ENCODE measurements at regions not wholly inside any gene's neighbourhood (a gene's known extent, or its start where the extent isn't known, plus 50 kb on each side); places are given as distances from the start of the nearest gene placed in this dataset.

DNA sequence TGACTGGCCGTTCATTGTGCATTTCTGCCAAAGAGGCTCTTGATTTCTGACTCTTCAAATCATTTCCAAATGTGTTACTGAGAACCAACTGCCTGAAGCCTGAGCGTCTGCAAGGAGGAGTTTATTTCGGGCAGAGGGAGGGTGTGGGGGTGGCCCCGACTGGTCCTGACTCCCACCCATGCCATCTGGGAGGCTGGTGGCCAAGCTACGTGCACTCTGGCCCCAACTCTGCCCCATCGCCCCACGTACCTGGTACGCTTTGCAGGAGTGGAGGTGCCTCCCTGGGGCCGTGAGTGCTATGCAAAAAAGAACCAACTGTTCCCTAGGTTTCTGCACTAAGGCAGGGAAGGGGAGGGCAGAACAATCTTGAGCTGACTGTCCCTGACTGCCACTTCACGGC, 846.8 kb downstream of the BRD1 start:
- TF ChIP-seq ZFX (IDR thresholded peaks at IDR 0.05; ENCODE audit: borderline replicate concordance) = no peak
- TF ChIP-seq, protein P1, sequence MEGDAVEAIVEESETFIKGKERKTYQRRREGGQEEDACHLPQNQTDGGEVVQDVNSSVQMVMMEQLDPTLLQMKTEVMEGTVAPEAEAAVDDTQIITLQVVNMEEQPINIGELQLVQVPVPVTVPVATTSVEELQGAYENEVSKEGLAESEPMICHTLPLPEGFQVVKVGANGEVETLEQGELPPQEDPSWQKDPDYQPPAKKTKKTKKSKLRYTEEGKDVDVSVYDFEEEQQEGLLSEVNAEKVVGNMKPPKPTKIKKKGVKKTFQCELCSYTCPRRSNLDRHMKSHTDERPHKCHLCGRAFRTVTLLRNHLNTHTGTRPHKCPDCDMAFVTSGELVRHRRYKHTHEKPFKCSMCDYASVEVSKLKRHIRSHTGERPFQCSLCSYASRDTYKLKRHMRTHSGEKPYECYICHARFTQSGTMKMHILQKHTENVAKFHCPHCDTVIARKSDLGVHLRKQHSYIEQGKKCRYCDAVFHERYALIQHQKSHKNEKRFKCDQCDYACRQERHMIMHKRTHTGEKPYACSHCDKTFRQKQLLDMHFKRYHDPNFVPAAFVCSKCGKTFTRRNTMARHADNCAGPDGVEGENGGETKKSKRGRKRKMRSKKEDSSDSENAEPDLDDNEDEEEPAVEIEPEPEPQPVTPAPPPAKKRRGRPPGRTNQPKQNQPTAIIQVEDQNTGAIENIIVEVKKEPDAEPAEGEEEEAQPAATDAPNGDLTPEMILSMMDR (IDR thresholded peaks at IDR 0.05) = no peak
- H3K27ac ChIP-seq = no peak overlapping the region

GRCh38 chr22:48980409-48980808, 847.3 kb downstream of the BRD1 start:
- no peak overlapping the region for H3K27ac ChIP-seq
- TF ChIP-seq, protein P1 (IDR thresholded peaks at IDR 0.05) = no peak
- TF ChIP-seq ZFX (IDR thresholded peaks at IDR 0.05; ENCODE audit: borderline replicate concordance) = no peak

DNA sequence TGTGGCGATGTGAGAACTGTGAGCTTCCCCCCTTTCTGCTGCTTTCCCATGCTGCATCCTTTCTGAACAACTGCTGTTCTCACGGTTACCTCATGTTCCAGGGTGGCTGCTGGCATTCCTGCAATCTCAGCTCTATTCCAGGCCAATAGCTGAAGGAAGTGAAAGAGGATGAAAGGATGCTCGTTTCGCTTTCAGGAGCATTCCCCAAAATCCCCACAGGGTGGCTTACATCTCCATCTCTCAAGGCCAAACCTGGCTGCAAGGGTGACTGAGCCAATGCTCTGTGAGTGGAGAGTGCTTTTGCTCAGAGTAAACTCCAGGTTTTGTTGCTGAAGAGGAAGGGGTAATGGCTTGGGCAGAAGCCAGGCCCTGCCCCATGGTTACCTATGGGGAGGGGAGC, 848.2 kb downstream of the BRD1 start:
- TF ChIP-seq, protein P1 (IDR thresholded peaks at IDR 0.05) = peak; percentile 12; the same call in 1 of the 2 replicates
- no peak for TF ChIP-seq ZFX (IDR thresholded peaks at IDR 0.05; ENCODE audit: borderline replicate concordance)
- no peak overlapping the region for H3K27ac ChIP-seq

- no peak overlapping the region for H3K27ac ChIP-seq
- TF ChIP-seq ZFX (IDR thresholded peaks at IDR 0.05; ENCODE audit: borderline replicate concordance) = no peak
- TF ChIP-seq, protein P1 (IDR thresholded peaks at IDR 0.05) = no peak
Observed at GRCh38 chr22:48976556-48977535, 850.8 kb downstream of the BRD1 start.

GRCh38 chr22:48975886-48976285, 851.8 kb downstream of the BRD1 start:
- no peak overlapping the region for H3K27ac ChIP-seq
- TF ChIP-seq ZFX (IDR thresholded peaks at IDR 0.05; ENCODE audit: borderline replicate concordance) = no peak
- TF ChIP-seq, protein P1 (IDR thresholded peaks at IDR 0.05) = no peak

GRCh38 chr22:48975316-48975741, 852.3 kb downstream of the BRD1 start:
- H3K27ac ChIP-seq = no peak overlapping the region
- TF ChIP-seq ZFX (IDR thresholded peaks at IDR 0.05; ENCODE audit: borderline replicate concordance) = no peak
- TF ChIP-seq, protein P1 (IDR thresholded peaks at IDR 0.05) = no peak
